ENCODE measurements at regions not wholly inside any gene's neighbourhood (a gene's known extent, or its start where the extent isn't known, plus 50 kb on each side); places are given as distances from the start of the nearest gene placed in this dataset.

- peaks cover 11% of the 10 kb centered on the region for H3K27me3 ChIP-seq (ENCODE audit: control insufficient read depth, insufficient read depth, low read length)
- DNase-seq (ENCODE audit: low read depth), result no peak
- H3K36me3 ChIP-seq (ENCODE audit: control insufficient read depth, insufficient read depth, low read length), result no peaks in the 10 kb centered on the region
- TF ChIP-seq CTCF (IDR thresholded peaks at IDR 0.05; ENCODE audit: insufficient read depth, low read length, poor library complexity, severe bottlenecking), result no peak
- H3K4me3 ChIP-seq (ENCODE audit: low read depth, low read length), result no peak overlapping the region
Measured at GRCh38 chr17:36813957-36814563, 123.2 kb upstream of the LHX1 start.

GRCh38 chr17:36814958-36815357 lies 122.3 kb upstream of the LHX1 start:
- Histone ChIP-seq H3K36me3 (ENCODE audit: control insufficient read depth, insufficient read depth, low read length) (no peaks in the 10 kb centered on the region), H3K4me3 (ENCODE audit: low read depth, low read length) (no peak overlapping the region), H3K27me3 (ENCODE audit: control insufficient read depth, insufficient read depth, low read length) (peaks cover 11% of the 10 kb centered on the region)
- DNase-seq (ENCODE audit: low read depth), result no peak
- TF ChIP-seq CTCF (IDR thresholded peaks at IDR 0.05; ENCODE audit: insufficient read depth, low read length, poor library complexity, severe bottlenecking), result no peak

GRCh38 chr17:36816214-36816906 lies 120.9 kb upstream of the LHX1 start:
- Histone ChIP-seq H3K27me3 (ENCODE audit: control insufficient read depth, insufficient read depth, low read length) (peaks cover 11% of the 10 kb centered on the region), H3K4me3 (ENCODE audit: low read depth, low read length) (no peak overlapping the region), H3K36me3 (ENCODE audit: control insufficient read depth, insufficient read depth, low read length) (no peaks in the 10 kb centered on the region)
- no peak for DNase-seq (ENCODE audit: low read depth)
- no peak for TF ChIP-seq CTCF (IDR thresholded peaks at IDR 0.05; ENCODE audit: insufficient read depth, low read length, poor library complexity, severe bottlenecking)

- no peak overlapping the region for H3K4me3 ChIP-seq (ENCODE audit: low read depth, low read length)
- H3K27me3 ChIP-seq (ENCODE audit: control insufficient read depth, insufficient read depth, low read length), result peaks cover 13% of the 10 kb centered on the region
- TF ChIP-seq CTCF (IDR thresholded peaks at IDR 0.05; ENCODE audit: insufficient read depth, low read length, poor library complexity, severe bottlenecking), result no peak
- no peaks in the 10 kb centered on the region for H3K36me3 ChIP-seq (ENCODE audit: control insufficient read depth, insufficient read depth, low read length)
- DNase-seq (ENCODE audit: low read depth), result no peak
Measured at GRCh38 chr17:36816907-36817288, 120.4 kb upstream of the LHX1 start.

GRCh38 chr17:36817483-36818048 lies 119.7 kb upstream of the LHX1 start:
- TF ChIP-seq CTCF (IDR thresholded peaks at IDR 0.05; ENCODE audit: insufficient read depth, low read length, poor library complexity, severe bottlenecking), result no peak
- H3K4me3 ChIP-seq (ENCODE audit: low read depth, low read length), result no peak overlapping the region
- H3K36me3 ChIP-seq (ENCODE audit: control insufficient read depth, insufficient read depth, low read length), result no peaks in the 10 kb centered on the region
- peak; percentile 28 for DNase-seq (ENCODE audit: low read depth)
- H3K27me3 ChIP-seq (ENCODE audit: control insufficient read depth, insufficient read depth, low read length), result peaks cover 14% of the 10 kb centered on the region

All from kidney epithelial cell (primary cell).